Caco-2 (cell line): ENCODE measurements at regions not wholly inside any gene's neighbourhood (a gene's known extent, or its start where the extent isn't known, plus 50 kb on each side); places are given as distances from the start of the nearest gene placed in this dataset.

Experiments used
- BruUV-seq: library from RNA; stranded (reverse); fragments of 400-500 nt; replicated peaks from 2 replicates; lab custom pipeline; 2021; lab: Mats Ljungman, UMichigan
- CTCF ChIA-PET: fragments of 300-600 bp; sonication (Branson Sonifier 250); formaldehyde crosslinking; loops from one replicate; lab custom pipeline; 2022; ENCODE audit warnings: antibody characterized with exemption; lab: Charles Lee
- POLR2A ChIA-PET: fragments of 300-600 bp; sonication (Branson Sonifier 250); formaldehyde crosslinking; loops from one replicate; lab custom pipeline; 2022; ENCODE audit warnings: antibody characterized with exemption; lab: Charles Lee
- DNase-seq, 2 experiments: peaks; one replicate each; pipeline versions ENCODE4 v3.0.0 to v3.0.0-alpha.2; 2020 to 2022
- H3K27me3 ChIP-seq: replicated peaks from 2 replicates; pipeline ENCODE4 v1.6.0; 2011; ENCODE audit warnings: low read length; ENCODE audit not compliant: control insufficient read depth, insufficient read depth
- H3K36me3 ChIP-seq: 2 replicates; pipeline ENCODE4 v1.5.1; 2011; ENCODE audit warnings: low read length; ENCODE audit not compliant: control insufficient read depth, insufficient read depth
- H3K4me1 ChIP-seq: fragments of 250-450 bp; sonication (Bioruptor Pico); 2 replicates; pipeline ENCODE4 v1.5.1; 2020; ENCODE audit warnings: mild to moderate bottlenecking
- H3K4me3 ChIP-seq: 2 replicates; pipeline ENCODE4 v1.5.1; 2011; ENCODE audit warnings: low read depth, mild to moderate bottlenecking, control low read depth, low read length
- H3K9me3 ChIP-seq: fragments of 250-450 bp; sonication (Bioruptor Pico); 2 replicates; pipeline ENCODE4 v1.5.1; 2020; ENCODE audit warnings: mild to moderate bottlenecking, moderate library complexity
- H3K27ac Mint-ChIP-seq: one replicate; pipeline ENCODE4 v1.8.0; 2022; ENCODE audit warnings: mixed read lengths; ENCODE audit not compliant: unreplicated experiment
- H3K27me3 Mint-ChIP-seq: one replicate; pipeline ENCODE4 v1.8.0; 2022; ENCODE audit warnings: mixed read lengths; ENCODE audit not compliant: insufficient read depth, unreplicated experiment
- H3K36me3 Mint-ChIP-seq: one replicate; pipeline ENCODE4 v1.8.0; 2022; ENCODE audit warnings: mild to moderate bottlenecking, mixed read lengths; ENCODE audit not compliant: insufficient read depth, unreplicated experiment
- H3K4me1 Mint-ChIP-seq: one replicate; pipeline ENCODE4 v1.8.0; 2022; ENCODE audit warnings: low read depth, mixed read lengths; ENCODE audit not compliant: unreplicated experiment
- H3K4me3 Mint-ChIP-seq: one replicate; pipeline ENCODE4 v1.8.0; 2022; ENCODE audit warnings: mild to moderate bottlenecking, moderate library complexity, mixed read lengths; ENCODE audit not compliant: unreplicated experiment
- H3K9me3 Mint-ChIP-seq: one replicate; pipeline ENCODE4 v1.8.0; 2022; ENCODE audit warnings: mixed read lengths; ENCODE audit not compliant: unreplicated experiment
- CTCF ChIP-seq, 2 experiments: fragments of 200-600 bp in 1 of 2; IDR thresholded peaks; 1 replicate in 1 of 2; 2 replicates in 1 of 2; pipeline versions ENCODE4 v1.5.1 to v1.8.0; 2011 to 2022; ENCODE audit warnings: antibody characterized with exemption in 1 of 2, control low read depth in 1 of 2, inconsistent platforms in 1 of 2, low read depth in 1 of 2, low read length in 1 of 2, mild to moderate bottlenecking in 1 of 2, moderate library complexity in 1 of 2; ENCODE audit not compliant: insufficient read depth in 1 of 2, severe bottlenecking in 1 of 2, unreplicated experiment in 1 of 2
- intact Hi-C: fragments of 100-400 bp; cut with micrococcal nuclease; formaldehyde crosslinking; loops from one replicate; pipeline ENCODE4 v1.10.0; 2022; ENCODE audit not compliant: unreplicated experiment

GRCh38 chr9:13032585-13032984 lies 246.9 kb downstream of the MPDZ start:
- Histone ChIP-seq H3K36me3 (no peaks in the 10 kb centered on the region), H3K4me1 (no peaks in the 10 kb centered on the region), H3K4me3 (no peak overlapping the region), H3K9me3 (no peaks in the 10 kb centered on the region), H3K27me3 (no peaks in the 10 kb centered on the region)
- ChIA-PET POLR2A (no interaction called here), CTCF (interaction anchor here (1.5 kb wide), 1 partner anchor 56 kb away, joined by 3 read pairs; no protein-coding TSS in a partner anchor)
- intact Hi-C loops, result no loop called here
- no peaks in the 10 kb centered on the region for H3K9me3 Mint-ChIP-seq
- peaks cover 3% of the 10 kb centered on the region for H3K27me3 Mint-ChIP-seq
- no peak for TF ChIP-seq CTCF (IDR thresholded peaks at IDR 0.05; ENCODE audit: insufficient read depth in 1 of 2, low read depth in 1 of 2, low read length in 1 of 2, severe bottlenecking in 1 of 2, unreplicated experiment in 1 of 2)
- no peak overlapping the region for H3K4me3 Mint-ChIP-seq
- H3K36me3 Mint-ChIP-seq, result no peaks in the 10 kb centered on the region
- H3K27ac Mint-ChIP-seq, result no peak overlapping the region
- no peak for DNase-seq
- H3K4me1 Mint-ChIP-seq, result no peaks in the 10 kb centered on the region
- no TSS peak for BruUV-seq

DNA sequence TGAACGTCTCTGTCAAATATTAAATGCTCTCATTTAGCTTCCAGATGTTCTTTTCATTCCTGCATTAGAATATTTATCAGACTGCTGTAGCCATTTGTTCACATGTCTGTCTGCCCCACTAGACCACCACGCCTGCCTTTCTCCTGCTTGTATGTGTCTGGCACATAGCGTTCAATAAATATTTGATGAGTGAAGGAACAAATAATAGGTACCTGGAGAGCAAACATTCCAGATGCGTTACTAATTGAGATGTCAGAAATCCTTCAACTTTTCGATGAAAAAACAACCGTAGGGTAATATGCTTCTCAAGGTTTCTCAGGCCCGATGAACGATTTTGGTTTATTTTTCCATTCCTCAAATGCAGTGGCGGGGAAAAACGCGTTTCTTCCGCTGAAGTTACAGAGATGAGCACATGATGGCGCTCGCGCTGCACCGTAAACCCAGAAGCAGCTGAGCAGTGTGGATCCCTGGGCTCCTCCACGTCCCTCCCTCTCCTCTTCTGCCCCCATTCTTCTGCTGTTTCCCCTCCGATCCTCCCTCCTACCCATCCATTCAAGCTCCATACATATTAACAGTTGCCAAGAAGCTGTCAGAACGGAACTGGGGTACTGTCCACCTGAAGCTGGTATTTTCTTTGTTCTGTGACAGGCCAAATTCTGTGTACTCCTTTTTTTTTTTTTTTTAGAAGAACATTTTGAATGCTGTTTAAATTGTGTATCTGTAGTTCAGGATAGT lies 245.4 kb downstream of the MPDZ start:
- H3K27me3 Mint-ChIP-seq, result peaks cover 3% of the 10 kb centered on the region
- intact Hi-C loops, result loop anchor here (1.0 kb wide), 1 partner anchor 54 kb away; no protein-coding TSS in a partner anchor
- Histone ChIP-seq H3K4me3 (no peak overlapping the region), H3K36me3 (no peaks in the 10 kb centered on the region), H3K4me1 (no peaks in the 10 kb centered on the region), H3K27me3 (no peaks in the 10 kb centered on the region), H3K9me3 (no peaks in the 10 kb centered on the region)
- no peak overlapping the region for H3K27ac Mint-ChIP-seq
- BruUV-seq, result no TSS peak
- H3K9me3 Mint-ChIP-seq, result no peaks in the 10 kb centered on the region
- POLR2A ChIA-PET, result no interaction called here
- H3K4me3 Mint-ChIP-seq, result peak overlapping the region; percentile 12
- no peaks in the 10 kb centered on the region for H3K36me3 Mint-ChIP-seq
- TF ChIP-seq CTCF (IDR thresholded peaks at IDR 0.05; ENCODE audit: insufficient read depth in 1 of 2, low read depth in 1 of 2, low read length in 1 of 2, severe bottlenecking in 1 of 2, unreplicated experiment in 1 of 2), result peak; percentile 41 to 57
- no peaks in the 10 kb centered on the region for H3K4me1 Mint-ChIP-seq
- CTCF ChIA-PET, result interaction anchor here (0.7 to 1.5 kb wide), 2 partner anchors 54 to 315 kb away, joined by 3 read pairs; no protein-coding TSS in a partner anchor
- peak; percentile 33 to 53 for DNase-seq

- CTCF ChIA-PET, result interaction anchor here (0.7 kb wide), 1 partner anchor 315 kb away, joined by 3 read pairs; no protein-coding TSS in a partner anchor
- intact Hi-C loops, result loop anchor here (1.0 kb wide), 1 partner anchor 54 kb away; no protein-coding TSS in a partner anchor
- H3K9me3 Mint-ChIP-seq, result no peaks in the 10 kb centered on the region
Measured at GRCh38 chr9:13034694-13035002, 244.8 kb downstream of the MPDZ start.

More at GRCh38 chr9:13034694-13035002, 244.8 kb downstream of the MPDZ start:
- no peak for DNase-seq
- peak overlapping the region; percentile 12 for H3K4me3 Mint-ChIP-seq
- no peaks in the 10 kb centered on the region for H3K36me3 Mint-ChIP-seq
- Histone ChIP-seq H3K36me3 (no peaks in the 10 kb centered on the region), H3K9me3 (no peaks in the 10 kb centered on the region), H3K4me1 (no peaks in the 10 kb centered on the region), H3K27me3 (no peaks in the 10 kb centered on the region), H3K4me3 (no peak overlapping the region)
- H3K27ac Mint-ChIP-seq, result no peak overlapping the region
- POLR2A ChIA-PET, result no interaction called here
- no peak for TF ChIP-seq CTCF (IDR thresholded peaks at IDR 0.05; ENCODE audit: insufficient read depth in 1 of 2, low read depth in 1 of 2, low read length in 1 of 2, severe bottlenecking in 1 of 2, unreplicated experiment in 1 of 2)
- no TSS peak for BruUV-seq
- peaks cover 3% of the 10 kb centered on the region for H3K27me3 Mint-ChIP-seq
- H3K4me1 Mint-ChIP-seq, result no peaks in the 10 kb centered on the region
